ENCODE measurements at regions not wholly inside any gene's neighbourhood (a gene's known extent, or its start where the extent isn't known, plus 50 kb on each side); places are given as distances from the start of the nearest gene placed in this dataset.

GRCh38 chr5:56641635-56642260, 173.6 kb upstream of the MAP3K1 start:
- no peaks in the 10 kb centered on the region for H3K27me3 ChIP-seq (ENCODE audit: insufficient read depth, low read length, poor library complexity, severe bottlenecking)
- Mint-ChIP-seq H3K36me3 (peaks cover 0 to 1% (median 0%) of the 10 kb centered on the region in 3 donors), H3K4me1 (peaks cover 0 to under 1% (median 0%) of the 10 kb centered on the region in 3 donors), H3K27me3 (peaks cover 5 to 33% of the 10 kb centered on the region in 2 donors), H3K4me3 (no peak overlapping the region), H3K27ac (peak overlapping the region in 1 of 8 donors; percentile 68), H3K9me3 (no peaks in the 10 kb centered on the region)
- H3K36me3 ChIP-seq (ENCODE audit: insufficient read depth, low read length), result no peaks in the 10 kb centered on the region
- no peak overlapping the region for H3K27ac ChIP-seq (ENCODE audit: low read depth, low read length)
- ChIA-PET CTCF (no interaction called here), POLR2A (no interaction called here)
- H3K9me3 ChIP-seq (ENCODE audit: low read length), result no peaks in the 10 kb centered on the region
- no peak overlapping the region for H3K4me3 ChIP-seq (ENCODE audit: low read length)
- no peak for DNase-seq
- no peaks in the 10 kb centered on the region for H3K4me1 ChIP-seq (ENCODE audit: insufficient read depth, low read length)

- Mint-ChIP-seq H3K9me3 (no peaks in the 10 kb centered on the region), H3K27me3 (peaks cover 5 to 38% of the 10 kb centered on the region in 2 donors), H3K36me3 (peaks cover 0 to 1% (median 0%) of the 10 kb centered on the region in 3 donors), H3K4me3 (no peak overlapping the region), H3K27ac (no peak overlapping the region), H3K4me1 (no peaks in the 10 kb centered on the region)
- Histone ChIP-seq H3K27me3 (ENCODE audit: insufficient read depth, low read length, poor library complexity, severe bottlenecking) (no peaks in the 10 kb centered on the region), H3K4me3 (ENCODE audit: low read length) (no peak overlapping the region), H3K36me3 (ENCODE audit: insufficient read depth, low read length) (no peaks in the 10 kb centered on the region), H3K27ac (ENCODE audit: low read depth, low read length) (no peak overlapping the region), H3K9me3 (ENCODE audit: low read length) (no peaks in the 10 kb centered on the region), H3K4me1 (ENCODE audit: insufficient read depth, low read length) (no peaks in the 10 kb centered on the region)
- POLR2A ChIA-PET, result no interaction called here
- no peak for DNase-seq
- CTCF ChIA-PET, result no interaction called here
Measured at GRCh38 chr5:56640763-56641406, 174.5 kb upstream of the MAP3K1 start.

GRCh38 chr5:56639476-56639875, 175.9 kb upstream of the MAP3K1 start:
- ChIA-PET CTCF (no interaction called here), POLR2A (no interaction called here)
- H3K27me3 Mint-ChIP-seq, result peaks cover 5 to 38% of the 10 kb centered on the region in 2 donors
- Histone ChIP-seq H3K4me1 (ENCODE audit: insufficient read depth, low read length) (no peaks in the 10 kb centered on the region), H3K4me3 (ENCODE audit: low read length) (no peak overlapping the region), H3K27ac (ENCODE audit: low read depth, low read length) (no peak overlapping the region), H3K36me3 (ENCODE audit: insufficient read depth, low read length) (no peaks in the 10 kb centered on the region), H3K9me3 (ENCODE audit: low read length) (no peaks in the 10 kb centered on the region), H3K27me3 (ENCODE audit: insufficient read depth, low read length, poor library complexity, severe bottlenecking) (no peaks in the 10 kb centered on the region)
- H3K27ac Mint-ChIP-seq, result peak overlapping the region in 3 of 8 donors; percentile 1 to 88 (median 12)
- H3K9me3 Mint-ChIP-seq, result no peaks in the 10 kb centered on the region
- no peak overlapping the region for H3K4me3 Mint-ChIP-seq
- peaks cover 0 to 1% (median 0%) of the 10 kb centered on the region in 3 donors for H3K36me3 Mint-ChIP-seq
- no peak for DNase-seq
- H3K4me1 Mint-ChIP-seq, result no peaks in the 10 kb centered on the region

- Histone ChIP-seq H3K4me3 (ENCODE audit: low read length) (no peak overlapping the region), H3K27ac (ENCODE audit: low read depth, low read length) (no peak overlapping the region), H3K27me3 (ENCODE audit: insufficient read depth, low read length, poor library complexity, severe bottlenecking) (no peaks in the 10 kb centered on the region), H3K36me3 (ENCODE audit: insufficient read depth, low read length) (no peaks in the 10 kb centered on the region), H3K4me1 (ENCODE audit: insufficient read depth, low read length) (no peaks in the 10 kb centered on the region), H3K9me3 (ENCODE audit: low read length) (no peaks in the 10 kb centered on the region)
- Mint-ChIP-seq H3K4me3 (no peak overlapping the region), H3K27ac (peak overlapping the region in 1 of 8 donors; percentile 88), H3K4me1 (no peaks in the 10 kb centered on the region), H3K36me3 (peaks cover 0 to 1% (median 0%) of the 10 kb centered on the region in 3 donors), H3K27me3 (peaks cover 5 to 38% of the 10 kb centered on the region in 2 donors), H3K9me3 (no peaks in the 10 kb centered on the region)
- peak in 1 of 5 donors; percentile 12 for DNase-seq
- ChIA-PET CTCF (no interaction called here), POLR2A (no interaction called here)
Measured at GRCh38 chr5:56638768-56639238, 176.5 kb upstream of the MAP3K1 start.

GRCh38 chr5:56638061-56638621, 177.2 kb upstream of the MAP3K1 start:
- Mint-ChIP-seq H3K9me3 (no peaks in the 10 kb centered on the region), H3K36me3 (peaks cover 0 to 1% (median 0%) of the 10 kb centered on the region in 3 donors), H3K27ac (peak overlapping the region in 1 of 8 donors; percentile 88), H3K4me1 (no peaks in the 10 kb centered on the region), H3K4me3 (no peak overlapping the region), H3K27me3 (peaks cover 5 to 41% of the 10 kb centered on the region in 2 donors)
- DNase-seq, result no peak
- Histone ChIP-seq H3K9me3 (ENCODE audit: low read length) (no peaks in the 10 kb centered on the region), H3K4me1 (ENCODE audit: insufficient read depth, low read length) (no peaks in the 10 kb centered on the region), H3K27me3 (ENCODE audit: insufficient read depth, low read length, poor library complexity, severe bottlenecking) (no peaks in the 10 kb centered on the region), H3K36me3 (ENCODE audit: insufficient read depth, low read length) (no peaks in the 10 kb centered on the region), H3K4me3 (ENCODE audit: low read length) (no peak overlapping the region), H3K27ac (ENCODE audit: low read depth, low read length) (no peak overlapping the region)
- ChIA-PET POLR2A (no interaction called here), CTCF (no interaction called here)

- Histone ChIP-seq H3K4me1 (ENCODE audit: insufficient read depth, low read length) (no peaks in the 10 kb centered on the region), H3K27ac (ENCODE audit: low read depth, low read length) (no peak overlapping the region), H3K27me3 (ENCODE audit: insufficient read depth, low read length, poor library complexity, severe bottlenecking) (no peaks in the 10 kb centered on the region), H3K36me3 (ENCODE audit: insufficient read depth, low read length) (no peaks in the 10 kb centered on the region), H3K9me3 (ENCODE audit: low read length) (no peaks in the 10 kb centered on the region), H3K4me3 (ENCODE audit: low read length) (no peak overlapping the region)
- CTCF ChIA-PET, result no interaction called here
- DNase-seq, result no peak
- Mint-ChIP-seq H3K4me3 (no peak overlapping the region), H3K4me1 (no peaks in the 10 kb centered on the region), H3K9me3 (no peaks in the 10 kb centered on the region), H3K27me3 (peaks cover 7 to 46% of the 10 kb centered on the region in 2 donors), H3K27ac (no peak overlapping the region), H3K36me3 (peaks cover 0 to 1% (median 0%) of the 10 kb centered on the region in 3 donors)
- POLR2A ChIA-PET, result no interaction called here
Measured at GRCh38 chr5:56637321-56637920, 177.9 kb upstream of the MAP3K1 start.

- peaks cover 8 to 37% of the 10 kb centered on the region in 2 donors for H3K27me3 Mint-ChIP-seq
- H3K4me1 Mint-ChIP-seq, result peaks cover 0 to 3% (median 0%) of the 10 kb centered on the region in 3 donors
- H3K36me3 Mint-ChIP-seq, result peaks cover 0 to 15% (median 2%) of the 10 kb centered on the region in 3 donors
- Histone ChIP-seq H3K4me1 (ENCODE audit: insufficient read depth, low read length) (no peaks in the 10 kb centered on the region), H3K27ac (ENCODE audit: low read depth, low read length) (no peak overlapping the region), H3K9me3 (ENCODE audit: low read length) (no peaks in the 10 kb centered on the region), H3K27me3 (ENCODE audit: insufficient read depth, low read length, poor library complexity, severe bottlenecking) (no peaks in the 10 kb centered on the region), H3K36me3 (ENCODE audit: insufficient read depth, low read length) (no peaks in the 10 kb centered on the region), H3K4me3 (ENCODE audit: low read length) (no peak overlapping the region)
- peaks cover 0 to 8% (median 6%) of the 10 kb centered on the region in 5 donors for H3K9me3 Mint-ChIP-seq
- POLR2A ChIA-PET, result no interaction called here
- no peak for DNase-seq
- H3K27ac Mint-ChIP-seq, result no peak overlapping the region
- CTCF ChIA-PET, result no interaction called here
- no peak overlapping the region for H3K4me3 Mint-ChIP-seq
Measured at GRCh38 chr5:56633950-56634349, 181.4 kb upstream of the MAP3K1 start.

- Mint-ChIP-seq H3K4me1 (peaks cover 0 to 3% (median 0%) of the 10 kb centered on the region in 3 donors), H3K27ac (peak overlapping the region in 1 of 8 donors; percentile 29), H3K4me3 (no peak overlapping the region), H3K9me3 (peaks cover 0 to 16% (median 7%) of the 10 kb centered on the region in 5 donors), H3K36me3 (peaks cover 0 to 19% (median 2%) of the 10 kb centered on the region in 3 donors), H3K27me3 (peaks cover 6 to 27% of the 10 kb centered on the region in 2 donors)
- Histone ChIP-seq H3K27me3 (ENCODE audit: insufficient read depth, low read length, poor library complexity, severe bottlenecking) (no peaks in the 10 kb centered on the region), H3K4me1 (ENCODE audit: insufficient read depth, low read length) (no peaks in the 10 kb centered on the region), H3K36me3 (ENCODE audit: insufficient read depth, low read length) (no peaks in the 10 kb centered on the region), H3K27ac (ENCODE audit: low read depth, low read length) (no peak overlapping the region), H3K4me3 (ENCODE audit: low read length) (no peak overlapping the region), H3K9me3 (ENCODE audit: low read length) (no peaks in the 10 kb centered on the region)
- no peak for DNase-seq
- POLR2A ChIA-PET, result no interaction called here
- CTCF ChIA-PET, result interaction anchor here (0.6 kb wide), 1 partner anchor 147 kb away, joined by 3 read pairs; no protein-coding TSS in a partner anchor
Measured at GRCh38 chr5:56632939-56633338, 182.4 kb upstream of the MAP3K1 start.
